Left kidney (tissue), 1 donor: ENCODE measurements at regions not wholly inside any gene's neighbourhood (a gene's known extent, or its start where the extent isn't known, plus 50 kb on each side); places are given as distances from the start of the nearest gene placed in this dataset.

Source experiments
- DNase-seq: peaks from one replicate; pipeline ENCODE4 v3.0.0-alpha.2; 2013

DNA sequence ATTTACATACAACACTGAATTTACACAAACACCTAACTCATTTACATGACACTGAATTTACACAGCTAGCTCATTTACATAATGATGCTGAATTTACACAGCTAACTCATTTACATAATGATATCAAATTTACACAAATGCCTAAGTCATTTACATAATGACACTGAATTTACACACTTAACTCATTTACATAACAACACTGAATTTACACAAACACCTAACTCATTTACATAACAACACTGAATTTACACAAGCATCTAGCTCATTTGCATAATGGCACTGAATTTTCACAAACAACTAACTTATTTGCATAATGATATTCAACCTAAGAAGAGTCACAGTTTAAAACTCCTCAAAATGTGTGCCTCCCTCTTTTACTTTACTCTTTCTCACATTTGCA, 511.7 kb downstream of the GALR1 start:
- DNase-seq = no peak

- no peak for DNase-seq
Measured at GRCh38 chr18:77762014-77762413, 512.4 kb downstream of the GALR1 start.

DNA sequence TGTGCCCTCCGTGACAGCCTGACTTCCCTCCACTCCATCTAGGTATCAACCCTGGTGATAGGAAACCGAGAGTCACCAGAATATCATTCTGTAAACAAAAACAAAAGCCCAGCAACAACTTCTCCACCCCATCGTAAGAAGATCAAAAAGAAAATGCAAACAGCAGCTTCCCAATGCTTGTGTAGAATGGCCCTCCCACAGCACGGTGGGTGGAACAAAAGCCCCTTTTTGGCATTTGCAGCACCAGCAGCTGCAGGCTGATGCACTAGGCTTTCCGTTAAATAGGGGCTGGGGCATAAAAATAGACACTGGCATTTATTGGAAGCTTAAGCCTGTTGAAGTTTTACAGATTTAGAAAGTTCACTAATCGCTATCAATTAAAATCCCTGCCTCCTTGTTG, 513.0 kb downstream of the GALR1 start:
- DNase-seq = no peak

DNA sequence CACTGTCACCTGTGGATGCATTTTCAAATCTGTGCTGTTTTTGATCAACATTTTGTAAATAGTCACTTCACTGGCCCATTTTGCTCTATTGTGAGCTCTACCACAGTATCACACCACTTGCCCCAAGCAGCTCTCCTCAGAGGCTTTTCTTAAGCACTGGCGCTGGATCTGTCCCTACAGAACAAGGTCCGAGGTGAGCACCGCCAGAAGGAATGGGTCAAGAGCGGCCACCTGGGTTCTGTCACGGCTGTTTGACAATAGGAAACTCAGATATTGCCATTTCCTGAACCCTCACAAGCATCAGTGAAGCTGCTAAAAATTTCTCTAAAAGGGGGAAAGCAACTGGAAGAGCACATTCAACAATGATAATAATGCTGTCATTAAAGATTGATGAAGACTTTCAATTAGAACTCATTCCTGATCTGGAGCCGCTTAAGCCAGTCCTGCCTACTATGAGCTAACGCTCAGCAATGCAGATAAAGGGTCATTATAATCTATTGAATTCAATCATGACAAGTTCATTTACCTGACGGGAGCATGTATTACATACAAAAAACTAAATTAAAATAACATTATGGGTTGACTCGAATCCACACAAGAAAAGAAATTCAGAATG, 514.0 kb downstream of the GALR1 start:
- DNase-seq = no peak

DNA sequence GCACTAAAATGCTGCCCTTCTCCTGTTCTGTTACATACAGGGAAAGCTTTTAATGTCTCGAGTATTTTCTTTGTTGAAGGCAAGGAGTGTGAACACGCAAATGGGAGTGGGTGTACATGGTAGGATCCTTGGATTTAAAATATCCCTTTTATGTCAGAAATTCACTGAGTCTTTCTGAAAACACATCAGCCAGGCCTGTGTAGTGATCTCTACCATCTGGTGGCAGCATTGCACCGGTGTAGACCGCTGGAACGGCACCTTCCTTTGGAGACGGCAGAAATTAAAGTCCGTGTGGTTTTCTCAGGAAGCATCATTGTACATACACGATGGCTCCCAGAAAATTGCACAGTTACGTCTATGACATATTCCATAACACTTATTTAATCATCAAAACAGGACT, 515.8 kb downstream of the GALR1 start:
- peak; percentile 50 for DNase-seq

DNA sequence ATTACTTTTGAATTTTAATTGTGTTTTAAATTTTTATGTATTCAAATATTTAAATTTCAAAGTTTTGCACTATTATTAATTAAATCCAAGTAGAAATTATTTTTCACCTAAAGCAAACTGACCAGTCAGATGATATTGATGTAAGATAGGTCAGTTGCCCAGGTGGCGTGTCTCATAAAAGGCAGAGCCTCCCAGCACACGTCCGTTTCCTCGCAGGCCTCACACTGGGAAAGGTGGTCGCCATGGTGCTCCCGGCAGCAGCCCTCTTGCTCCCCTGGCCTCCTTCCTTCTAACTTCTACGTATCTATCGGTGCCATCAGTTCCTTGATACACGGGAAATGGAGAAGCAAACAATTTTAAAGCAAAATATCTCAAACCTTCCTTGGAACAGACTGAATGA, 516.8 kb downstream of the GALR1 start:
- DNase-seq = no peak

DNA sequence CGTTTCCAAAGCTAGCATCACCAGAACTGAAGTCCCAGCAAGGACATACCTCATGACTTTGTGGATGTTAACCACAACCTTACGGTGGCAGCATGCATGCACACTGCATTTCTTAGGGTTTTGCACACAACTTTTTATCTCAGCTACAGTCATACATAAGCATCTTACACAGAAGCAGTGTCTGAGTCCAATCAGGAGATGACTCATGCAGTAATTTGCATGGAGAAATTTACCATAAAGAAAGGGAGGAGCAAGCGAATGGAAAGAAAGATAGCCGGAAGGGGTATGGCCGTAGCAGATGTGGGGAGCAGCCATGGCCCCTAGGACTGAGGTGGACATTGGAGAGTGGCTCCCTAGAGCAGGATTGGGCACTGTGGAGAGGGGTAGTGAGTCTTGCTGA, 522.5 kb downstream of the GALR1 start:
- no peak for DNase-seq

GRCh38 chr18:77776104-77776503, 526.5 kb downstream of the GALR1 start:
- no peak for DNase-seq

GRCh38 chr18:77777163-77777562, 527.5 kb downstream of the GALR1 start:
- DNase-seq = no peak

GRCh38 chr18:77784759-77785379, 535.2 kb downstream of the GALR1 start:
- DNase-seq = no peak

DNA sequence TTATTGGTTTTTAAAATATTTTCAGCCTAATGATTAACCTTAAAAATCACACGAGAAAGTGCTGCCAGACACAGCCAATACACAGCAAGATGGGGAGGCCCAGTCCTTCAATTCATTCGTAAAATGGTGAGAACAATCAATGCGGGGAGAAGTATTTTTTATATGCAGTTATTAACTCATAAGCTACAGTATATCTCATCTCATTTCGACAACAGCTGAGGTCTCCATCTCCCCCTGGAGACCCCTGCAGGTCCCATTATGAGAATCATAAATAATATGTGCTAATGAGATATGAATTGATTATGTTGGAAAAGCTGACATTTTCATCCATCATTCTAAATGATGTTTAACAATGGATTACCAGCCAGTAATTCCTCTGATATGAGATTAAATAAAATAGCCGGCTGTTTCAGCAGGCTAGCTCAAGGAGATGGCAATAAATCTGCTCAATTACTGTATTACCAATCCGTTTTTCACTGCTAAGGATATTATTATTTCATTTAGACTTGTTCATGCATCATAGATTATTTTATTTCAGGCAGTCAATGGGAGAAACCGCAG, 535.8 kb downstream of the GALR1 start:
- DNase-seq = no peak

DNA sequence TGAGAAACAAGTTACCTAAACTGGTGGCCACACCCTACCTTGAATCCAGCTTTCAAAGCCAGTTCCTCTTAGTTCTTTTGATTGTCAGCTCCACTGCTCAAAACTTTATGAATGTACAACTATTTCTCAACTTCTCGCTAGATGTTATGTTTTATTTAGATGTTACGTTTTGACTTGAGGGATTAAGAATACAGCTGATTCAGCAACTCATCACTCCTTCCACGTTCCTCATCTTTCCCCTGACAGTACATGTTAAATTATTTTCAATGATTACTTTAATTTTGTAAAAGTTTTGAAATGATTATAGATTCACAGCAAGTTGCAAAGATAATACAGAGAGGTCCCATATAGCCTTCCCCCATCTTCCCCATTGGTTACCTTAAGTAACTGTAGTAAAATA, 553.4 kb downstream of the GALR1 start:
- DNase-seq = no peak

DNA sequence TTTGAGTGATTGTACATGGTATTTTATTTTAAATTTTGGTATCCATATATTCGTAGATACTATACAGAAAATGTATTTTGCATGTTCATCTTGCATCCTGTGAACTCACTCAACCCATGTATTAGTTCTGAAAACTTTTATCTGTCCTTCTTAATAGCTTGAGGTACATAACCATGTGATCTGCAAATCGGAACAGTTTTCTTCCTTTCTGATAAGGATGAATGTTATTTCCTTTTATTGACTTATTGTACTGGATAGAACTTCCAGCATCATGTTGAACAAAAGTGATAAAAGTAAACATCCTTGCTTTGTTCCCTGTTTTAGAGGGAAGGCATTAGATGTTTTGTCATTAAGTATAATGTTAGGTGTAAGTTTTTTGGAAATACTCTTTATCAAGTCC, 554.7 kb downstream of the GALR1 start:
- DNase-seq = no peak

DNA sequence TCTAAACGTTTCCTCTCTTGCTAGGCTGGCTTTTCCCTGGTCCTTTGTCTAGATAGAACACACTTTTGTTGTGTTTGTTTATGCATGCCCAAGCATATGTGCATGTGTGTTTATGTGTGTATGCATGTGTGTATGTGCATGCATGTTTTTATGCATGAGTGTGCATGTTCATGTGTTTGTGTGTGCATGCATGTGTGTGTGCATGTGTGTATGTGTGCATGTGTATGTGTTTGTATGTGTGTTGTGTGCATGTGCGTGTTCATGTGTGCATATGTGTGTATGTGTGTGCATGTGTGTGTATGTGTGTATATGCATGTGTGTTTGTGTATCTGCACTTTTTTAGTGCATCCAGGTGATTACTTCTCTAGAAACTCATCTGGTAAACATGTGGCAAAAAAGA, 558.0 kb downstream of the GALR1 start:
- DNase-seq = no peak

GRCh38 chr18:77811503-77811902, 561.9 kb downstream of the GALR1 start:
- no peak for DNase-seq

- DNase-seq = no peak
Measured at GRCh38 chr18:77815666-77816338, 566.2 kb downstream of the GALR1 start.

DNA sequence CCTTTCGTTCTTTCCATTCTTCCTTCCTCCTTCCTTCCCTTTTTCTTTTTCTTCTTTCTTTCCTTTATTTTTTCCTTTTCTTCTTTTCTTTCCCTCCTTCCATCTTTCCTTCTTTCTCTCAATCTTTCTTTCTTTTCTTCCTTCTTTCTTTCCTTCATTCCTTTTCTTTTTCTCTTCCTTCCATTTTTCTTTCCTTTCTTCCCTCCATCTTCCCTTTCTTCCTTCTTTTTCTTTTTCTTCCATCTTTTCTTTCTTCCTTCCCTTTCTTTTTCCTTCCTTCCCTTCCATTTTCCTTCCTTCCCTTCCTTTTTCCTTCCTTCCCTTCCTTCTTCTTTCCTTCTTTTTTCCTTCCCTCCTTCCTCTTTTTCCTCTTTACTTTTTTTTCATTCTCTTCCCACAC, 568.7 kb downstream of the GALR1 start:
- DNase-seq = no peak

DNA sequence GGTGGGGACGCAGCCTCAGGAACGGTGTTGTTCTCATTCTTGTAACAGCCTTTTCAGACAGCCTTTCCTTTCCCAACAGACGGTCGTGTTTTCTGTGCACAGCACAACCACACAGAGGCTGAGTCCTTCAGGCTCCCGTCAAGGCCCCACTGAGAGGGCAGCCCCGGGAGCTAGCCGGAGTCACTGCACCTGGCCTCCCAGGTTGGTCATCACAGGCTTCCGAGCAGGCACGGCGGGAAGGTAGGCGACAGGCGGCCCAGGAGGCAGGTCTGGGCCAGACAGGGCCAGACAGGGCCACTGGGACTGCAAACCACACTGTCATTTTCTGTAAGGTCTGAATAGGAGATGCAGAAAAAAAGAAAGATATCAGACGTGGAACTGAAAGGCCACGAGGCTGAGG, 570.8 kb downstream of the GALR1 start:
- no peak for DNase-seq

- no peak for DNase-seq
Measured at GRCh38 chr18:77821892-77822291, 572.2 kb downstream of the GALR1 start.

DNA sequence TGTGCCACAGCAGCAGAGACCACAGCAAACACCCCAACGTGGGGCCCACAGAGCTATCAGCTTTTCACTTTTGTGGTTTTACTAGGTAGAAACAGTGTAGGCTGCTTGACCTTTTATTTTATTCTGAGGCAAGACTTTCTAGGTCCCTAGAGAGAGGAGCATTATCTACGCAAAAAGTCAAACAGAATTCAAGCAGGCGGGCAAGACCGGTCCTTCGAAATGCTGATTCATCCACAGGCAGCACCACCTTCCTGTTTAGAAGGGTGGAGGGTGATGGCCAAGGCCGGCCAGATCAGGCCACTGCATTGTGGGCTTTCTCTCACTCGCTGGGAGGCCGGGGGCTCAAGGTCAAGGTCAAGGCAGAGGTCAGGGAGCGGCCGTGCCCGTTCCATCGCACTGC, 573.0 kb downstream of the GALR1 start:
- no peak for DNase-seq

DNA sequence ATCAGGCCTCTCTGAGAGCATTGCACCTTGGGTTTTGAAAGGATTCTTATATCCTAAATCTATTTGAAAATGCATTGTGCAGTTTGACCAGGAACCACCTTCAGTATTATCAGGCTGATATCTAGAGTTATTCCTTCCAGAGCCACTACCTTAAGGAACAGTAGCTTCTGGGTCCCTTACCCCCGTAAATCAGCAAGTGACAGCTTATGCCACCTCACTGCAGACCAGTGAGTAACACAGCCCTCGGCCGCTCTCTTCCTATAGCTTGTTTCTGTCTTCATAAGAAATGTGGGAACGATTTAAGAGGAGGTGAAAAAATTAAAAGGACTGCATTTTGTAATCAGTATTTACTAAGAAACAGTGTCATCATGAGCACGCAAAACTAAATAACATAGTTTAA, 584.2 kb downstream of the GALR1 start:
- no peak for DNase-seq

DNA sequence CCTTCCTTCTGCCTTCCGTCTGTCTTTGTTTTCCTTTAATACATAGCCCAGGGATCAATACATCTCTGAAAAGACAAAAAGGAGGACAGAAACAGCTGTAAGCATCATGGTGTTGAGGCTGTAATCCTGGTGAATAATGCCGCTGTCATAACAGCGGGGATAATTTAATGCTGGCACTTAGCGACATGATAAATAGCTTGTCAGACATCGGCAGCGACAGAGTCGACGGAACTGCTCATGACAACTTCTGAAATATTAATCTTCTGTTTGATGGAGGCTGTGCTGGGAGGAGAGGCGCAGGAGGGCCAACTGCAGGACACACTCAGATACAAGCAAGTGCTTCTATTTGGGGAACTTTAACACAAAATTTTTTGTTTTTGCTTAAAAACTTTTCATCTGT, 602.2 kb downstream of the GALR1 start:
- DNase-seq = no peak

GRCh38 chr18:77853859-77854258, 604.2 kb downstream of the GALR1 start:
- DNase-seq = no peak
